ENCODE measurements at regions not wholly inside any gene's neighbourhood (a gene's known extent, or its start where the extent isn't known, plus 50 kb on each side); places are given as distances from the start of the nearest gene placed in this dataset.

DNA sequence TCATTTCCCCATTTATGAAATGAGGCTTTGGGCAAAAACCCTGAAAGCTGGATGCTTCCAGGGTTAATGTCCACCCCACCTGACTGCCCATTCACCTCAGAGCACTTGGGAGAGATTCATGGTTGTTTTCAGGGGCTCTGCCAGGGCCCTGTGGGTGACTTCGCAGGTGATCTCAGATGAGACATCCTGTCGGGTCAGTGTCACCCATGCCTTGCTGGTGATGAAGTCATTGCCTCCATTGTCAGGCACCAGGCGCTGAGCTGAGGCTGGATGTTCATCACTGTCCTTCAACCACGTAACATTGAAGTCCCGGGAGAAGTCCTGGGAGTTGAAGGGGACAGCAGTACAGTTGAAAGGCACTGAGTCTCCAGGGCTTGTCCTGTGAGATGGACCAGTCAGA, 115.6 kb upstream of the SIRPA start:
- Histone ChIP-seq H3F3A (ENCODE audit: low read length, unreplicated experiment) (no peaks in the 10 kb centered on the region), H3K9ac (ENCODE audit: low read length) (no peak overlapping the region), H4K20me1 (ENCODE audit: low read length) (no peaks in the 10 kb centered on the region), H3K4me1 (ENCODE audit: insufficient read depth, low read length) (peaks cover 28% of the 10 kb centered on the region), H2AFZ (ENCODE audit: low read length) (no peak overlapping the region), H3K79me2 (ENCODE audit: low read length) (peaks cover 12% of the 10 kb centered on the region; the same call in 1 of the 2 replicates), H3K4me3 (ENCODE audit: low read length) (no peak overlapping the region), H3K36me3 (ENCODE audit: low read depth, low read length) (no peaks in the 10 kb centered on the region), H3K9me2 (replicated peaks; ENCODE audit: low read length) (no peaks in the 10 kb centered on the region), H3K4me2 (ENCODE audit: low read length) (no peak overlapping the region), H3K9me3 (ENCODE audit: low read length) (no peaks in the 10 kb centered on the region), H3K27ac (ENCODE audit: low read length) (no peak overlapping the region), H3K27me3 (ENCODE audit: low read length) (no peaks in the 10 kb centered on the region)
- DNase-seq (no peak), ATAC-seq (no peak)
- no TSS peak for BruUV-seq (replicated peaks)
- no peak for TF ChIP-seq CTCF (conservative IDR thresholded peaks at IDR 0.05; ENCODE audit: low read depth, low read length)
- ChIA-PET POLR2A (ENCODE audit: unreplicated experiment) (no interaction called here), CTCF (no interaction called here)
- intact Hi-C loops (cut with micrococcal nuclease) = loop anchor here (5.0 kb wide), 1 partner anchor 47 kb away; no protein-coding TSS in a partner anchor

- no peaks in the 10 kb centered on the region for H3K9me3 ChIP-seq (ENCODE audit: low read length)
- intact Hi-C loops (cut with micrococcal nuclease) = loop anchor here (5.0 kb wide), 1 partner anchor 46 kb away; no protein-coding TSS in a partner anchor
Measured at GRCh38 chr20:1778338-1778737, 116.9 kb upstream of the SIRPA start.

DNA sequence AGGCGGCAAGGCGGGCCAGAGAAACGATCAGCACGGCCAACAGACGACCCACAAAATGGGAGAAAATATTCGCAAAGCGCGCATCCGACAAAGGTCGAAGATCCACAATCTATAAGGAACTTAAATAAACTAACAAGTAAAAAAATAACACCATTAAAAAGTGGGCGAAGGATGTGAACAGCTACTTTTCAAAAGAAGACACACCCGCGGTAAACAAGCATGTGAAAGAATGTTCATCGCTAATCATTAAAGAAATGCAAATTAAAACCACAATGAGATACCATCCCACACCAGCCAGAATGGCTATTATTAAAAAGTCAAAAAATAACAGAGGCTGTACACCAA, 117.8 kb upstream of the SIRPA start:
- Histone ChIP-seq H3K27me3 (ENCODE audit: low read length) (no peaks in the 10 kb centered on the region), H3K9ac (ENCODE audit: low read length) (peak overlapping the region; percentile 74), H4K20me1 (ENCODE audit: low read length) (no peaks in the 10 kb centered on the region), H3K4me2 (ENCODE audit: low read length) (peak overlapping the region; percentile 83), H3K79me2 (ENCODE audit: low read length) (peaks cover 12% of the 10 kb centered on the region; the same call in 1 of the 2 replicates), H3F3A (ENCODE audit: low read length, unreplicated experiment) (no peaks in the 10 kb centered on the region), H3K27ac (ENCODE audit: low read length) (no peak overlapping the region), H3K4me3 (ENCODE audit: low read length) (no peak overlapping the region; the same call in 1 of the 2 replicates), H3K36me3 (ENCODE audit: low read depth, low read length) (no peaks in the 10 kb centered on the region), H2AFZ (ENCODE audit: low read length) (peak overlapping the region; percentile 63), H3K9me3 (ENCODE audit: low read length) (no peaks in the 10 kb centered on the region), H3K4me1 (ENCODE audit: insufficient read depth, low read length) (peaks cover 28% of the 10 kb centered on the region), H3K9me2 (replicated peaks; ENCODE audit: low read length) (no peaks in the 10 kb centered on the region)
- DNase-seq = no peak
- no peak for ATAC-seq
- TF ChIP-seq EZH2phosphoT487 (IDR thresholded peaks at IDR 0.05; ENCODE audit: borderline replicate concordance, low read length) (no peak), CTCF (conservative IDR thresholded peaks at IDR 0.05; ENCODE audit: low read depth, low read length) (no peak), EZH2 (IDR thresholded peaks at IDR 0.05; ENCODE audit: low read length, unreplicated experiment) (no peak)
- ChIA-PET POLR2A (ENCODE audit: unreplicated experiment) (interaction anchor here (0.6 to 1.1 kb wide), 3 partner anchors 58 to 897 kb away, joined by 3 to 11 read pairs (median 10); no protein-coding TSS in a partner anchor), CTCF (interaction anchor here (0.7 to 2.1 kb wide), 15 partner anchors 9 to 377 kb away, joined by 3 to 32 read pairs (median 5); no protein-coding TSS in a partner anchor)
- BruUV-seq (replicated peaks) = no TSS peak
- intact Hi-C loops (cut with micrococcal nuclease) = loop anchor here (1.0 to 5.0 kb wide), 5 partner anchors 38 to 307 kb away; partner anchors contain the start of gene SIRPD

More at GRCh38 chr20:1778338-1778737, 116.9 kb upstream of the SIRPA start:
- Histone ChIP-seq H3K27me3 (ENCODE audit: low read length) (no peaks in the 10 kb centered on the region), H3K9me2 (replicated peaks; ENCODE audit: low read length) (no peaks in the 10 kb centered on the region), H3K4me2 (ENCODE audit: low read length) (no peak overlapping the region), H3K4me1 (ENCODE audit: insufficient read depth, low read length) (peaks cover 28% of the 10 kb centered on the region), H3K4me3 (ENCODE audit: low read length) (no peak overlapping the region), H4K20me1 (ENCODE audit: low read length) (no peaks in the 10 kb centered on the region), H3K9ac (ENCODE audit: low read length) (no peak overlapping the region), H3K36me3 (ENCODE audit: low read depth, low read length) (no peaks in the 10 kb centered on the region), H2AFZ (ENCODE audit: low read length) (0 out of 2 replicates have a peak overlapping the region, but pooled peaks have one; percentile 11), H3F3A (ENCODE audit: low read length, unreplicated experiment) (no peaks in the 10 kb centered on the region), H3K79me2 (ENCODE audit: low read length) (peaks cover 12% of the 10 kb centered on the region; the same call in 1 of the 2 replicates), H3K27ac (ENCODE audit: low read length) (no peak overlapping the region)
- no TSS peak for BruUV-seq (replicated peaks)
- ATAC-seq (no peak), DNase-seq (no peak)
- TF ChIP-seq EZH2 (IDR thresholded peaks at IDR 0.05; ENCODE audit: low read length, unreplicated experiment) (no peak), CTCF (conservative IDR thresholded peaks at IDR 0.05; ENCODE audit: low read depth, low read length) (no peak), EZH2phosphoT487 (IDR thresholded peaks at IDR 0.05; ENCODE audit: borderline replicate concordance, low read length) (no peak)
- ChIA-PET POLR2A (ENCODE audit: unreplicated experiment) (no interaction called here), CTCF (no interaction called here)

All from PC-3 (cell line).